ENCODE measurements at regions not wholly inside any gene's neighbourhood (a gene's known extent, or its start where the extent isn't known, plus 50 kb on each side); places are given as distances from the start of the nearest gene placed in this dataset.

DNA sequence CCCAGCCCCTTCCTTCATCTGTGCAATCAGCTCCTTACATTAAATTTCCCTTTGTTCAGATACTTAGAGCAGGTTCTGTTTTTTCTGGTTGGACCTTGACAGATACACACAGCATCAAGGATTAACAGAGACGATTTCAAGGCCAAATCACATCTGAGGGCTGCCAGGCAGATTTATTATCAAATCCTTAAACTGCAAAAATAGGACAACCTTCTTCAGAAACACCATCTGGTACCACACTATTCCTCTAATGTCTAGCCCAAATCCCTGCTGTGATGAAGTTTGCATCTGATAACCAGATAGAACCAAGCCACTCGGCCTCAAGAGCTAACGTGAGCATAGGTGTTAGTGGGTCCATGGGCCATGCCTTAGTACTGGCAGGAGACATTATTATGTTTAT is 250.7 kb upstream of the PROK2 start:
- no peak overlapping the region for H2AK9ac ChIP-seq (replicated peaks; ENCODE audit: low read depth, low read length, poor library complexity)
- in situ Hi-C loops (cut with MboI; ENCODE audit: low sequenced_read_pairs) = no loop called here
- H4K8ac ChIP-seq (ENCODE audit: low read depth in 2 of 2, low read length in 2 of 2) = no peak overlapping the region
- no peak for DNase-seq
- no peak overlapping the region for H3K4ac ChIP-seq (ENCODE audit: low read depth, low read length)
- H3K9me1 ChIP-seq (ENCODE audit: insufficient read depth, low read length) = no peaks in the 10 kb centered on the region
- H3K9ac ChIP-seq (ENCODE audit: low read depth, low read length) = no peak overlapping the region
- no peak overlapping the region for H2BK5ac ChIP-seq (ENCODE audit: low read depth, low read length, poor library complexity, severe bottlenecking)
- no peak for ATAC-seq (ENCODE audit: low read depth)
- no peak overlapping the region for H3K23ac ChIP-seq (ENCODE audit: low read depth, low read length)
- no peaks in the 10 kb centered on the region for H3K9me3 ChIP-seq (ENCODE audit: control insufficient read depth, insufficient read depth, low read length)
- no peak overlapping the region for H3K4me2 ChIP-seq (ENCODE audit: low read depth, low read length)
- no CpG with 5 or more reads among the region's 3 CpGs for WGBS, 2 experiments (ENCODE audit: extremely low coverage in 2 of 2, insufficient read length in 1 of 2)
- no TSS peak for BruUV-seq (replicated peaks)
- H3K56ac ChIP-seq (ENCODE audit: extremely low read depth, insufficient read depth, low read length) = no peak overlapping the region
- no peak overlapping the region for H3K27ac ChIP-seq (ENCODE audit: insufficient read depth, low read length)
- H2AK5ac ChIP-seq (ENCODE audit: low read depth, low read length) = no peak overlapping the region
- H4K20me1 ChIP-seq (ENCODE audit: insufficient read depth, low read length) = no peaks in the 10 kb centered on the region
- CTCF ChIA-PET = interaction anchor here (0.7 kb wide), 1 partner anchor 18 kb away, joined by 3 read pairs; no protein-coding TSS in a partner anchor
- H3K4me1 ChIP-seq (ENCODE audit: control insufficient read depth, insufficient read depth, low read length) = no peaks in the 10 kb centered on the region; the same call in 1 of the 2 replicates
- no peak overlapping the region for H2AFZ ChIP-seq (replicated peaks; ENCODE audit: low read length, poor library complexity)
- H3K4me3 ChIP-seq (ENCODE audit: insufficient read depth, low read depth, low read length) = no peak overlapping the region
- H2BK20ac ChIP-seq (ENCODE audit: low read depth, low read length) = no peak overlapping the region
- no peak overlapping the region for H3K18ac ChIP-seq (ENCODE audit: low read depth, low read length)
- H3K27me3 ChIP-seq (ENCODE audit: control insufficient read depth, insufficient read depth, low read length) = peaks cover 4% of the 10 kb centered on the region
- H3K36me3 ChIP-seq (ENCODE audit: control insufficient read depth, insufficient read depth, low read length) = no peaks in the 10 kb centered on the region
- no peak overlapping the region for H2BK15ac ChIP-seq (ENCODE audit: low read depth, low read length)
- no peaks in the 10 kb centered on the region for H3K79me1 ChIP-seq (ENCODE audit: low read depth in 1 of 2, low read length in 2 of 2)
- no peak overlapping the region for H4K91ac ChIP-seq (ENCODE audit: insufficient read depth, low read depth, low read length)
- dilution Hi-C loops (cut with HindIII; ENCODE audit: low sequenced_read_pairs, unreplicated experiment) = no loop called here
- no peak overlapping the region for H3K14ac ChIP-seq (replicated peaks; ENCODE audit: low read depth, low read length)
- TF ChIP-seq FOS (IDR thresholded peaks at IDR 0.05; ENCODE audit: low read depth, low read length) = no peak
- TF ChIP-seq MXI1 (IDR thresholded peaks at IDR 0.05; ENCODE audit: borderline replicate concordance, low read depth, low read length) = no peak
- TF ChIP-seq MAZ (IDR thresholded peaks at IDR 0.05; ENCODE audit: borderline replicate concordance, low read depth, low read length) = no peak
- TF ChIP-seq RCOR1 (IDR thresholded peaks at IDR 0.05; ENCODE audit: insufficient replicate concordance, low read length) = no peak
- TF ChIP-seq, protein P1, sequence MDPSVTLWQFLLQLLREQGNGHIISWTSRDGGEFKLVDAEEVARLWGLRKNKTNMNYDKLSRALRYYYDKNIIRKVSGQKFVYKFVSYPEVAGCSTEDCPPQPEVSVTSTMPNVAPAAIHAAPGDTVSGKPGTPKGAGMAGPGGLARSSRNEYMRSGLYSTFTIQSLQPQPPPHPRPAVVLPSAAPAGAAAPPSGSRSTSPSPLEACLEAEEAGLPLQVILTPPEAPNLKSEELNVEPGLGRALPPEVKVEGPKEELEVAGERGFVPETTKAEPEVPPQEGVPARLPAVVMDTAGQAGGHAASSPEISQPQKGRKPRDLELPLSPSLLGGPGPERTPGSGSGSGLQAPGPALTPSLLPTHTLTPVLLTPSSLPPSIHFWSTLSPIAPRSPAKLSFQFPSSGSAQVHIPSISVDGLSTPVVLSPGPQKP (IDR thresholded peaks at IDR 0.05; ENCODE audit: borderline replicate concordance, low read depth, low read length) = no peak
- TF ChIP-seq SMC3 (IDR thresholded peaks at IDR 0.05; ENCODE audit: low read depth, low read length) = no peak
- TF ChIP-seq MAFK (IDR thresholded peaks at IDR 0.05; ENCODE audit: low read depth, low read length) = no peak
- TF ChIP-seq RFX5 (IDR thresholded peaks at IDR 0.05; ENCODE audit: low read depth, low read length) = no peak
- no peak for TF ChIP-seq CHD1 (IDR thresholded peaks at IDR 0.05; ENCODE audit: low read depth, low read length)
- no peak for TF ChIP-seq RAD21 (IDR thresholded peaks at IDR 0.05; ENCODE audit: low read length)
- TF ChIP-seq, protein P2, sequence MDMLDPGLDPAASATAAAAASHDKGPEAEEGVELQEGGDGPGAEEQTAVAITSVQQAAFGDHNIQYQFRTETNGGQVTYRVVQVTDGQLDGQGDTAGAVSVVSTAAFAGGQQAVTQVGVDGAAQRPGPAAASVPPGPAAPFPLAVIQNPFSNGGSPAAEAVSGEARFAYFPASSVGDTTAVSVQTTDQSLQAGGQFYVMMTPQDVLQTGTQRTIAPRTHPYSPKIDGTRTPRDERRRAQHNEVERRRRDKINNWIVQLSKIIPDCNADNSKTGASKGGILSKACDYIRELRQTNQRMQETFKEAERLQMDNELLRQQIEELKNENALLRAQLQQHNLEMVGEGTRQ (IDR thresholded peaks at IDR 0.05; ENCODE audit: low read depth, low read length) = no peak
- TF ChIP-seq, protein P3, sequence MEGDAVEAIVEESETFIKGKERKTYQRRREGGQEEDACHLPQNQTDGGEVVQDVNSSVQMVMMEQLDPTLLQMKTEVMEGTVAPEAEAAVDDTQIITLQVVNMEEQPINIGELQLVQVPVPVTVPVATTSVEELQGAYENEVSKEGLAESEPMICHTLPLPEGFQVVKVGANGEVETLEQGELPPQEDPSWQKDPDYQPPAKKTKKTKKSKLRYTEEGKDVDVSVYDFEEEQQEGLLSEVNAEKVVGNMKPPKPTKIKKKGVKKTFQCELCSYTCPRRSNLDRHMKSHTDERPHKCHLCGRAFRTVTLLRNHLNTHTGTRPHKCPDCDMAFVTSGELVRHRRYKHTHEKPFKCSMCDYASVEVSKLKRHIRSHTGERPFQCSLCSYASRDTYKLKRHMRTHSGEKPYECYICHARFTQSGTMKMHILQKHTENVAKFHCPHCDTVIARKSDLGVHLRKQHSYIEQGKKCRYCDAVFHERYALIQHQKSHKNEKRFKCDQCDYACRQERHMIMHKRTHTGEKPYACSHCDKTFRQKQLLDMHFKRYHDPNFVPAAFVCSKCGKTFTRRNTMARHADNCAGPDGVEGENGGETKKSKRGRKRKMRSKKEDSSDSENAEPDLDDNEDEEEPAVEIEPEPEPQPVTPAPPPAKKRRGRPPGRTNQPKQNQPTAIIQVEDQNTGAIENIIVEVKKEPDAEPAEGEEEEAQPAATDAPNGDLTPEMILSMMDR (conservative IDR thresholded peaks at IDR 0.05; ENCODE audit: low read depth, low read length) = no peak
- no peak for TF ChIP-seq BHLHE40 (IDR thresholded peaks at IDR 0.05; ENCODE audit: low read depth, low read length)
- TF ChIP-seq CEBPB (IDR thresholded peaks at IDR 0.05; ENCODE audit: low read depth, low read length) = no peak
- POLR2A ChIA-PET (ENCODE audit: unreplicated experiment) = no interaction called here
- H2BK120ac ChIP-seq (ENCODE audit: low read depth, low read length) = no peak overlapping the region
- intact Hi-C loops (cut with micrococcal nuclease) = no loop called here
- H4K5ac ChIP-seq (ENCODE audit: low read depth, low read length) = no peak overlapping the region

Measured in IMR-90 (cell line).